K562 (cell line): ENCODE measurements at regions not wholly inside any gene's neighbourhood (a gene's known extent, or its start where the extent isn't known, plus 50 kb on each side); places are given as distances from the start of the nearest gene placed in this dataset.

Source experiments
- EZH2 ChIP-seq: IDR thresholded peaks from 2 replicates; pipeline ENCODE4 v1.6.1; 2012; ENCODE audit warnings: low read depth, mild to moderate bottlenecking, inconsistent platforms, low read length, borderline replicate concordance
- GATA2 ChIP-seq: sonication (generic); formaldehyde crosslinking; IDR thresholded peaks from 2 replicates; pipeline ENCODE4 v1.4.0; 2020; ENCODE audit warnings: mild to moderate bottlenecking, missing genetic modification reagents
- NCOR1 ChIP-seq: fragments of 450-650 bp; IDR thresholded peaks from 2 replicates; pipeline ENCODE4 v1.6.1; 2016; ENCODE audit warnings: mild to moderate bottlenecking, moderate library complexity
- SPI1 ChIP-seq: IDR thresholded peaks from 2 replicates; pipeline ENCODE4 v1.6.1; 2011; ENCODE audit warnings: low read depth, low read length, control low read depth, borderline replicate concordance
- TF ChIP-seq, protein P1 (sequence below): fragments of 450-650 bp; formaldehyde crosslinking; IDR thresholded peaks from 2 replicates; pipeline ENCODE4 v1.4.0; 2022; ENCODE audit warnings: mild to moderate bottlenecking, moderate library complexity
- TF ChIP-seq, protein P2 (sequence below), 3 experiments: IDR thresholded peaks in 2 of 3; conservative IDR thresholded peaks in 1 of 3; 2 replicates each; pipeline ENCODE4 v1.5.1; 2011 to 2012; ENCODE audit warnings: low read length in 3 of 3, mild to moderate bottlenecking in 3 of 3, control low read depth in 2 of 3, improper control_type of control experiment in 1 of 3, inconsistent platforms in 1 of 3, low read depth in 1 of 3, mixed read lengths in 1 of 3, moderate library complexity in 1 of 3; ENCODE audit not compliant: insufficient read depth in 2 of 3
- TF ChIP-seq, protein P3 (sequence below): fragments of 250-450 bp; sonication (Bioruptor Pico); IDR thresholded peaks from 2 replicates; pipeline ENCODE4 v1.5.0; 2021
- TF ChIP-seq, protein P4 (sequence below): fragments of 200-800 bp; sonication (Bioruptor generic); IDR thresholded peaks from 2 replicates; pipeline ENCODE4 v1.6.1; 2017; ENCODE audit warnings: missing genetic modification characterization, missing compliant biosample characterization

DNA sequence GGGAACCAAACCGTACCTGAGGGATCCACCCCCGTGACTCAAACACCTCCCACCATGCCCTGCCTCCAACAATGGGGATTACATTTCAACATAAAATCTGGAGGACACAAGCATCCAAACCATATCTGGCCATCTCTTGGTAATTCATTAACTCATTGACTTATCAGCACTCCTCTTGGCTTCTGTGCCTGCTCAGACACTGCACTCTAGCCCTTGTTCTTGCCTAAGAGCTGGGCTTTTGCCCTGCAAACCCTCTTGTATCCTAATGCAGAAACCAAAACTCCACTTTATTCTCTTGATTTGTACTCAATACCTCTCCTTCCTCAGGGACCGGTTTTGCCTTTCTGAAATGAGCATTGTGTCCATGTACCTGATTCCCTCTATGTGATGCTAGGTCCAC is 330.2 kb upstream of the FZD8 start:
- TF ChIP-seq, protein P1, sequence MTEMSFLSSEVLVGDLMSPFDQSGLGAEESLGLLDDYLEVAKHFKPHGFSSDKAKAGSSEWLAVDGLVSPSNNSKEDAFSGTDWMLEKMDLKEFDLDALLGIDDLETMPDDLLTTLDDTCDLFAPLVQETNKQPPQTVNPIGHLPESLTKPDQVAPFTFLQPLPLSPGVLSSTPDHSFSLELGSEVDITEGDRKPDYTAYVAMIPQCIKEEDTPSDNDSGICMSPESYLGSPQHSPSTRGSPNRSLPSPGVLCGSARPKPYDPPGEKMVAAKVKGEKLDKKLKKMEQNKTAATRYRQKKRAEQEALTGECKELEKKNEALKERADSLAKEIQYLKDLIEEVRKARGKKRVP (CRISPR knock-in tag), result no peak
- TF ChIP-seq, protein P2, sequence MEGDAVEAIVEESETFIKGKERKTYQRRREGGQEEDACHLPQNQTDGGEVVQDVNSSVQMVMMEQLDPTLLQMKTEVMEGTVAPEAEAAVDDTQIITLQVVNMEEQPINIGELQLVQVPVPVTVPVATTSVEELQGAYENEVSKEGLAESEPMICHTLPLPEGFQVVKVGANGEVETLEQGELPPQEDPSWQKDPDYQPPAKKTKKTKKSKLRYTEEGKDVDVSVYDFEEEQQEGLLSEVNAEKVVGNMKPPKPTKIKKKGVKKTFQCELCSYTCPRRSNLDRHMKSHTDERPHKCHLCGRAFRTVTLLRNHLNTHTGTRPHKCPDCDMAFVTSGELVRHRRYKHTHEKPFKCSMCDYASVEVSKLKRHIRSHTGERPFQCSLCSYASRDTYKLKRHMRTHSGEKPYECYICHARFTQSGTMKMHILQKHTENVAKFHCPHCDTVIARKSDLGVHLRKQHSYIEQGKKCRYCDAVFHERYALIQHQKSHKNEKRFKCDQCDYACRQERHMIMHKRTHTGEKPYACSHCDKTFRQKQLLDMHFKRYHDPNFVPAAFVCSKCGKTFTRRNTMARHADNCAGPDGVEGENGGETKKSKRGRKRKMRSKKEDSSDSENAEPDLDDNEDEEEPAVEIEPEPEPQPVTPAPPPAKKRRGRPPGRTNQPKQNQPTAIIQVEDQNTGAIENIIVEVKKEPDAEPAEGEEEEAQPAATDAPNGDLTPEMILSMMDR (IDR thresholded peaks at IDR 0.05 in 2 of 3, conservative IDR thresholded peaks at IDR 0.05 in 1 of 3; ENCODE audit: insufficient read depth in 2 of 3, low read depth in 1 of 3, low read length in 3 of 3), result no peak
- TF ChIP-seq, protein P3, sequence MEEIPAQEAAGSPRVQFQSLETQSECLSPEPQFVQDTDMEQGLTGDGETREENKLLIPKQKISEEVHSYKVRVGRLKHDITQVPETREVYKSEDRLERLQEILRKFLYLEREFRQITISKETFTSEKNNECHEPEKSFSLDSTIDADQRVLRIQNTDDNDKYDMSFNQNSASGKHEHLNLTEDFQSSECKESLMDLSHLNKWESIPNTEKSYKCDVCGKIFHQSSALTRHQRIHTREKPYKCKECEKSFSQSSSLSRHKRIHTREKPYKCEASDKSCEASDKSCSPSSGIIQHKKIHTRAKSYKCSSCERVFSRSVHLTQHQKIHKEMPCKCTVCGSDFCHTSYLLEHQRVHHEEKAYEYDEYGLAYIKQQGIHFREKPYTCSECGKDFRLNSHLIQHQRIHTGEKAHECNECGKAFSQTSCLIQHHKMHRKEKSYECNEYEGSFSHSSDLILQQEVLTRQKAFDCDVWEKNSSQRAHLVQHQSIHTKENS (CRISPR knock-in tag), result no peak
- TF ChIP-seq NCOR1 (no peak), EZH2 (no peak), GATA2 (CRISPR knock-in tag) (no peak), SPI1 (no peak)
- TF ChIP-seq, protein P4, sequence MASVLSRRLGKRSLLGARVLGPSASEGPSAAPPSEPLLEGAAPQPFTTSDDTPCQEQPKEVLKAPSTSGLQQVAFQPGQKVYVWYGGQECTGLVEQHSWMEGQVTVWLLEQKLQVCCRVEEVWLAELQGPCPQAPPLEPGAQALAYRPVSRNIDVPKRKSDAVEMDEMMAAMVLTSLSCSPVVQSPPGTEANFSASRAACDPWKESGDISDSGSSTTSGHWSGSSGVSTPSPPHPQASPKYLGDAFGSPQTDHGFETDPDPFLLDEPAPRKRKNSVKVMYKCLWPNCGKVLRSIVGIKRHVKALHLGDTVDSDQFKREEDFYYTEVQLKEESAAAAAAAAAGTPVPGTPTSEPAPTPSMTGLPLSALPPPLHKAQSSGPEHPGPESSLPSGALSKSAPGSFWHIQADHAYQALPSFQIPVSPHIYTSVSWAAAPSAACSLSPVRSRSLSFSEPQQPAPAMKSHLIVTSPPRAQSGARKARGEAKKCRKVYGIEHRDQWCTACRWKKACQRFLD, result no peak
